GM12865 (cell line): ENCODE measurements at regions not wholly inside any gene's neighbourhood (a gene's known extent, or its start where the extent isn't known, plus 50 kb on each side); places are given as distances from the start of the nearest gene placed in this dataset.

Experiments
- DNase-seq: peaks from one replicate; pipeline ENCODE4 v3.0.0; 2010; ENCODE audit warnings: low read depth
- H3K4me3 ChIP-seq: 2 replicates; pipeline ENCODE4 v1.5.1; 2011; ENCODE audit warnings: mild to moderate bottlenecking, low read depth, low read length, control low read depth
- CTCF ChIP-seq: IDR thresholded peaks from 2 replicates; pipeline ENCODE4 v1.5.1; 2011; ENCODE audit warnings: low read length, control low read depth, low read depth, inconsistent platforms; ENCODE audit not compliant: insufficient read depth; ENCODE audit errors: missing control alignments

GRCh38 chr4:30856795-30857564 lies 136.8 kb downstream of the PCDH7 start:
- H3K4me3 ChIP-seq, result no peak overlapping the region
- no peak for TF ChIP-seq CTCF
- no peak for DNase-seq

GRCh38 chr4:30860978-30861377 lies 140.8 kb downstream of the PCDH7 start:
- TF ChIP-seq CTCF, result no peak
- no peak for DNase-seq
- no peak overlapping the region for H3K4me3 ChIP-seq

DNA sequence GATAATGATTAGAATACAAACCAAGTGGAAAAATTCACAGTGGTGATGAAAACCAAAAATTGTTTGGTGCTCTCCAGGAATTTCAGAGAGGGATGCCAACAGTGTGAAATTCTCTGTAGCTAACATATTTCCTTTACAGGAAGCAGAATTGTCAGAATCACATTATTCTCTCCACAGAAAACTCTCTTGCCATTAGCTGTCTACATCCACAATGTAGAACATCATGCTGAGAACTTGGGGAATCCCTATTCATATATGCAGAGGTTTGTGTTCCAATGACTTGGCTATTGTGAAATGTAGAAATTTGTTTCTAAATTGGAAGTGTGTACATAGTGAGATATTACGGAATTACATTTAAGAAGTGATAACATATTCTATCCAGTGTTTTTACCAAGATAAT lies 142.0 kb downstream of the PCDH7 start:
- no peak overlapping the region for H3K4me3 ChIP-seq
- no peak for TF ChIP-seq CTCF
- no peak for DNase-seq

DNA sequence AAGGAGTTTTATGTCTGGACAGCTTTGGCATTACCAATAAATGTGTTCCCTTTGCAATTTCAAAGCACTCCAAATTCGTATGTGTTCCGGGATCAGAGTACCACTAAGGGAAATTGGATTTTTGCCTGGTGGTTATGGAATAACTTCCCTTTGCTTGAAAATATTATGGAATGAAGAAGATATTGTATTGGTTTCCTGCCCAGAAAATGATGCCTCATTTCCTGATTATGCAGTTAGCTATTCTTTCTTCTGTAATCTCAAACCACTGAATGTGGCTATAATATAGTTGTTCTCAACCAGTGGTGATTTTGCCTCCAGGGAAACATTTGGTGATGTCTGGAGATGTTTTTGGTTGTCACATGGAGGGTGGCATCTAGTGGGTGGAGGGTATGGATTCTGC lies 142.9 kb downstream of the PCDH7 start:
- TF ChIP-seq CTCF, result no peak
- no peak overlapping the region for H3K4me3 ChIP-seq
- DNase-seq, result no peak

DNA sequence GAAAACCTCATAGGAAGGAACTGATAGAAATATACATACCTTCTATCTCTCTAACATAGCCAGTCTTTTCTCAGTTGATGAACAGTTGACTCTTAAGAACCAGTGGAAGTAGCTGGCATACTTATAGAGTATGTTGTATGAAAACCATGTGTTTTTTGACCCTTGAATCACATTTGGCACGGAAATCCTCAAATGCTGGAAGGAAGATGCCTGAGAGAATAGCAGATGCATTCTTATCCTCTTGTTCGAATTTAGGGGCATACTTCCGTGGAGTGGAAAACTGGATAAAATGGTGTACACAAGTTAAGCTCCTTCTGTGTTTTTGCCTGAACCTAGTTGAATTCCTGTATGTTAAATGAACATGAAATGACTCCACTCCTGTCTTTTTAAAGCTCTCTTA lies 145.5 kb downstream of the PCDH7 start:
- DNase-seq, result no peak
- H3K4me3 ChIP-seq, result no peak overlapping the region
- TF ChIP-seq CTCF, result no peak

DNA sequence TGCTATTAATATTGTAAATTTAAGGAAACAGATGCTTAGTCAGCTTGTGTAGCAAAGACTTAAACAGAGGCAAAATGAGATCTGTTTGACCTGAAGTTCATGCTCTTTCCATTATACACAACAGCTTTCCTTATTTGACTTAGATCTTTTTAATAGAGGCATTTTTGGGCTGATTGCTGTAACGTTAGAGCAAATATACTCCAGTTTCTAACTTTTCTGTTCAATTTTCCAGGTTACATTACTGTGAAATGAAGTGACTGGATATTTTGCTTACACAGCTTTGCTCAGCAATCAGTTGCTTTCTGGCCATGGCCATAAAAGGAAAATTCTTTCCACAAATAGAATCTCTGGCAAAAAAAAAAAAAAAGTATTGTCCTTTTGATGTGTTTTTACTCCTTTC lies 146.2 kb downstream of the PCDH7 start:
- TF ChIP-seq CTCF, result no peak

DNA sequence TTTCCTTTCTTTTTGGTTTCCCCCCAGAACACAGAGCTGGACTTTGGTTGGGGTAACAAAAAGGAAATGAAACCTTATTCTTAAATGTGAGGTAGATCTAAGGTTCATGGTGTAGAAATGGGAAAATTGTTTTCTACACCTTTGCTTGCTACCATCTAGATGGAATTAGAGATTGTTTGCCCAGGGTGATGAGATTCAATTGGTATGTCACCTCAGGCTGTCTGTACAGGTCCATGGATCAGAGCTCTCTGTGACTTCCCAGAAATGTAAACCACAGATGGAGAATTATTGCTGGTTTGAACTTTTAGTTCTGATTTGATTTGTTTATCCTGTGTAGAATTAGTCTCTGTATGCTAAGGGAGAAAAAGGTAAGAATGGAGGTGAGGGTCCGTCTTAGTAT lies 146.7 kb downstream of the PCDH7 start:
- no peak overlapping the region for H3K4me3 ChIP-seq
- DNase-seq, result no peak
- TF ChIP-seq CTCF, result no peak

More for the DNA sequence above, 146.2 kb downstream of the PCDH7 start:
- no peak overlapping the region for H3K4me3 ChIP-seq
- DNase-seq, result no peak
